Glutamatergic neuron (in vitro differentiated cells): ENCODE measurements at regions not wholly inside any gene's neighbourhood (a gene's known extent, or its start where the extent isn't known, plus 50 kb on each side); places are given as distances from the start of the nearest gene placed in this dataset.
"Not testable (repeated sequence)": the region's sequence is repeated elsewhere in the genome, so short reads cannot be mapped to it uniquely, and the experiment has no call there.

Source experiments
- DNase-seq: peaks from one replicate; pipeline ENCODE4 v3.0.0; 2022
- H3K27ac Mint-ChIP-seq: one replicate; pipeline ENCODE4 v1.8.0; 2020; ENCODE audit warnings: mild to moderate bottlenecking, mixed read lengths, inconsistent platforms; ENCODE audit not compliant: unreplicated experiment
- H3K27me3 Mint-ChIP-seq: one replicate; pipeline ENCODE4 v1.8.0; 2020; ENCODE audit warnings: mild to moderate bottlenecking, moderate library complexity, mixed read lengths, inconsistent platforms; ENCODE audit not compliant: unreplicated experiment
- H3K36me3 Mint-ChIP-seq: one replicate; pipeline ENCODE4 v1.8.0; 2020; ENCODE audit warnings: mild to moderate bottlenecking, mixed read lengths, inconsistent platforms; ENCODE audit not compliant: unreplicated experiment
- H3K4me1 Mint-ChIP-seq: one replicate; pipeline ENCODE4 v1.8.0; 2020; ENCODE audit warnings: mild to moderate bottlenecking, low read depth, mixed read lengths, inconsistent platforms; ENCODE audit not compliant: unreplicated experiment
- H3K4me3 Mint-ChIP-seq: one replicate; pipeline ENCODE4 v1.8.0; 2020; ENCODE audit warnings: mild to moderate bottlenecking, mixed read lengths, inconsistent platforms; ENCODE audit not compliant: unreplicated experiment
- H3K9me3 Mint-ChIP-seq: one replicate; pipeline ENCODE4 v1.8.0; 2020; ENCODE audit warnings: mild to moderate bottlenecking, moderate library complexity, mixed read lengths, inconsistent platforms; ENCODE audit not compliant: unreplicated experiment
- CTCF ChIP-seq: fragments of 200-600 bp; sonication (generic); IDR thresholded peaks from one replicate; pipeline ENCODE4 v1.5.0; 2021; ENCODE audit not compliant: partially characterized antibody, unreplicated experiment

DNA sequence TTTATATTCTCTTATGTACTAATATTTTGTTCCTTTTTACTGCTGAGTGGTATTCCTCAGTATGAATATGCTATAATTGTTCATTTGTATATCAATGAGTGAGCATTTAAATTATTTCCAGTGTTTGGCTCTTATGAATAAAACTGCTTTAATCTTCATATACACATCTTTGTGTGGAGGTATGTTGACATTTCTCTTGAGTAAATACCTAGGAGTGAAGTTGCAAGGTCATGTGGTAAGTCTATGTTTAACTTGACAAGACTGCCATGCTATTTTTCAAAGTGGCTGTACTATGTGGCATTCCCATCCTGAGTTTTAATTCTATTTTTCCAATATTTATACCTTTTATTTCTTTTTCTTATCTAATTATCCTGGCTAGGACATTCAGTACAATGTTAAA lies 124.2 kb downstream of the ADSS2 start:
- H3K4me3 Mint-ChIP-seq: no peak overlapping the region
- DNase-seq: no peak
- no peak overlapping the region for H3K27ac Mint-ChIP-seq
- peaks cover 8% of the 10 kb centered on the region for H3K36me3 Mint-ChIP-seq
- no peaks in the 10 kb centered on the region for H3K4me1 Mint-ChIP-seq
- TF ChIP-seq CTCF: no peak
- peaks cover 1% of the 10 kb centered on the region for H3K27me3 Mint-ChIP-seq
- H3K9me3 Mint-ChIP-seq: no peaks in the 10 kb centered on the region

GRCh38 chr1:244328476-244328875 lies 123.2 kb downstream of the ADSS2 start:
- H3K9me3 Mint-ChIP-seq: no peaks in the 10 kb centered on the region
- H3K4me3 Mint-ChIP-seq: no peak overlapping the region
- no peak for DNase-seq
- peaks cover 1% of the 10 kb centered on the region for H3K27me3 Mint-ChIP-seq
- H3K36me3 Mint-ChIP-seq: peaks cover 8% of the 10 kb centered on the region
- no peak overlapping the region for H3K27ac Mint-ChIP-seq
- no peaks in the 10 kb centered on the region for H3K4me1 Mint-ChIP-seq
- TF ChIP-seq CTCF: no peak

DNA sequence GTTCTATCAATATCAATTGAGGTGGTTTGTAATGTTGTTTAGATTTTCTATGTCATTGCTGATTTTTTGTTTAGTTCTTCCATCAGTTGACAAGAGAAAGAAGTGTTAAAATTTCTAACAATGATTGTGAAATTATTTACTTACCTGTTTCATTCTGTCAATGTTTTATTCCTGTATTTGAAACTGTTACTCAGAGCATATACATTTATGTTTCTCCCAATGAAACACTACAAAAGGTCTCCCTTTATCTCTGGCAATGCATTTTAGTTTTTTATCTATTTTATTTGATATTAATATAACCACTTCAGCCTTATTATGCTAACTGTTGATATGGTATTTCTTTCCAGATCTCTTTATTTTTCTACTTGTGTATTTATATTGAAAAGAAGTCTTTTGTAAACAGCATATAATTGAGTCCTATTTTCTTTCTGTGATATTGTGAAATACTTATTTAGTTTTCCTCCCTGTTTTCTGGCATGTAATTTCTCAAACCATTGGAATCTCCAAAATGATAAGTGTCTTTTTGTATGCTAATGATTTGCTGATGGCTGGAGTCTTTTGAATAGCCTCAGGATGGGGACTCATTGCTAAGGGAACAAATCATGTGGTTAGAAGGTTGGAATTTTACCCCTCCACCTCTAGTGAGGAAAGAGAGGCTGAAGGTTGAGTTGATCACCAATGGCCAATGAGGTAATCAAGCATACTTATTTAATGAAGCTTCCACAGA lies 122.0 kb downstream of the ADSS2 start:
- no peak for DNase-seq
- no peaks in the 10 kb centered on the region for H3K9me3 Mint-ChIP-seq
- no peak overlapping the region for H3K27ac Mint-ChIP-seq
- H3K36me3 Mint-ChIP-seq: peaks cover 8% of the 10 kb centered on the region
- peaks cover 1% of the 10 kb centered on the region for H3K27me3 Mint-ChIP-seq
- no peak for TF ChIP-seq CTCF
- H3K4me3 Mint-ChIP-seq: no peak overlapping the region
- H3K4me1 Mint-ChIP-seq: no peaks in the 10 kb centered on the region

DNA sequence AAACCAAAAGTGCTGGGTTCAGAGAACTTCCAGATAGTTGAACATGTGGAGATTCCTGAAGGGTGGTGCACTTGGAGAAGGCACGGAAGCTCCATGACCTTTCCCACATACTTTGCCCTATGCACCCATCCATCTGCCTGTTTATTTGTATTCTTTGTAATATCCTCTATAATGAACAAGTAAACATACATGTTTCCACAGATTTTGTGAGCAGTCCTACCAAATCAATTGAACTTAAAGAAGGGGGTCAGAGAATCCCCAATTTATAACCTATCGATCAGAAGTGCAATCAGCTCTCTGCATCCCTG lies 121.4 kb downstream of the ADSS2 start:
- Mint-ChIP-seq H3K4me3 (no peak overlapping the region), H3K9me3 (no peaks in the 10 kb centered on the region), H3K27me3 (no peaks in the 10 kb centered on the region), H3K27ac (no peak overlapping the region), H3K4me1 (no peaks in the 10 kb centered on the region), H3K36me3 (peaks cover 8% of the 10 kb centered on the region)
- DNase-seq: no peak
- TF ChIP-seq CTCF: no peak

GRCh38 chr1:244332761-244333160 lies 118.9 kb downstream of the ADSS2 start:
- not testable (repeated sequence) for H3K4me3 Mint-ChIP-seq, H3K27ac Mint-ChIP-seq, DNase-seq, H3K36me3 Mint-ChIP-seq, H3K27me3 Mint-ChIP-seq, H3K4me1 Mint-ChIP-seq, H3K9me3 Mint-ChIP-seq

DNA sequence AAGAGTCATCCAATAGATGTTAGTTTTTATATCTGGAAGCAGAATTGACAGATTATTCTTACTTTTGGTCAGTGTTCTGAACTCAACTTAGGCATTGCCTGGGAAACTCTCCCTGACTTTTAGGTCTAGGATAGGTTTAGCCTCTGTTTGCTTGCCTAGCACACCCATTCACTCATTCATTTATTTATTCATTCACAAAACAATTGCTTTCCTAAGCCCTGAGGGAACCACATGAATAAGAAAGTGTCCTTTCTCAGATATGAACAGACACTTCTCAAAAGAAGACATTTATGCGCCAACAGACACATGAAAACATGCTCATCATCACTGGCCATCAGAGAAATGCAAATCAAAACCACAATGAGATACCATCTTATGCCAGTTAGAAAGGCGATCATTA lies 117.4 kb downstream of the ADSS2 start:
- DNase-seq, H3K9me3 Mint-ChIP-seq, H3K4me1 Mint-ChIP-seq, H3K4me3 Mint-ChIP-seq, H3K36me3 Mint-ChIP-seq, H3K27me3 Mint-ChIP-seq, H3K27ac Mint-ChIP-seq: not testable (repeated sequence)

GRCh38 chr1:244334842-244335241 lies 116.9 kb downstream of the ADSS2 start:
- H3K27me3 Mint-ChIP-seq, DNase-seq, H3K27ac Mint-ChIP-seq, H3K4me3 Mint-ChIP-seq, H3K4me1 Mint-ChIP-seq, H3K9me3 Mint-ChIP-seq, H3K36me3 Mint-ChIP-seq: not testable (repeated sequence)
